ENCODE measurements at regions not wholly inside any gene's neighbourhood (a gene's known extent, or its start where the extent isn't known, plus 50 kb on each side); places are given as distances from the start of the nearest gene placed in this dataset.

DNA sequence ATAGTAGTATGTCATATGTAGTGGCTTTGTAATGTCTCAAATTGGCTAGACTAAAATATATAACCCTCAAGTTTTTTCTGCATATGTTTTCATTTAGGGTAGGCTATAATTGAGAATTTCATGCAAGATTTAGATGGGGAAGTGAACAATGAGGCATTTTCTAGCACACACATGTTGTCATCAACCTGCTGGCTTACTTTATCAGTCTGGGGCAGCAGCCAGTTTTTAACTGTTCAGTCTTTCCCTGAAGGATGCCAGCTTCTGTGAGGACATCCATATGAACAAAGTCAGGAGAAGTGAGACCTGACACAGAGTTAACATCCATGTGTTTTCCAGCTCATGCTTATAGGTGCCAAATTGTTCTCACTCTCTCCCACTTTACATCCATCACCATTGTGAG, 74.7 kb upstream of the OLFM3 start:
- DNase-seq (ENCODE audit: low read depth), result no peak

DNA sequence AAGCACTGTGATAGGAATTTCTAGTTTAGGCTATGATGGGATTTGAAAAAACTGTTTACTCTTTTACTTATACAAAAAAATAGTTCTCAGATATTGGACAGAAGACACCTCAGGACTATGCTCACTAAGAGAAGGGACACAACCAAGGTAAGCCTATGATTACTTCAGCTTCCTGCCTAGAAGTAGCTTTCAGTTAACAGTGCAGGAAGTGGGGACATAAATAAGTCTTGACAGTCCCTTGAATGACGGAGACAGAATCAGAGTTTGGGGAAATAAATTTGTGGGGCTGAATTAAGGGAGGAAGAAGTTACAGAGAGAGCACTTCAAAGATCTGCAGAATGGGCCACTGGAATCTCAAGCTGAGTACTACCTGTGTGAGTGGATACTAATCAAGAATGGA, 53.8 kb upstream of the OLFM3 start:
- DNase-seq (ENCODE audit: low read depth), result no peak

DNA sequence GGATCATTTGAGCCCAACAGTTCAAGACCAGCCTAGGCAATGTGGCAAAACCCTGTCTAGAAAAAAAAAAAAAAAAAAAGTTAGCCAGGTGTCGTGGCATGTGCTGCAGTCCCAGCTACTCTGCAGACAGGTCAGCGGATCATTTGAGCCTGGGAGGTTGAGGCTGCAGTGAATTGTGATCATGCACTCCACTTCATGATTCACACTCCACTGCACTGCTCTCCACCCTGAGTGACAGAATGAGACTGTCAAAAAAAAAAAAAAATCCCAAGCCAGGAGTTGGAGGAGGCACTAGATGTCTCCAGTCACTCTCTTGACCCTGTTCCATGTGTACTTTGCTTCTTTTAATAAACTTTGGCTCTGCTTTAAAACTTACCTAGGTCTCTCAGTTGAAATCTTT, 51.0 kb upstream of the OLFM3 start:
- no peak for DNase-seq (ENCODE audit: low read depth)

All from RPMI7951 (cell line).